H9 (cell line): ENCODE measurements at regions not wholly inside any gene's neighbourhood (a gene's known extent, or its start where the extent isn't known, plus 50 kb on each side); places are given as distances from the start of the nearest gene placed in this dataset.

ENCODE experiments used
- DNase-seq: peaks from one replicate; pipeline ENCODE4 v3.0.0-alpha.2; 2017
- H2AFZ ChIP-seq: one replicate; pipeline ENCODE4 v1.6.1; 2013; ENCODE audit warnings: mild to moderate bottlenecking, low read length, control low read depth, moderate library complexity
- H2AK5ac ChIP-seq: 2 replicates; pipeline ENCODE4 v1.6.1; 2013; ENCODE audit warnings: low read length, control low read depth, mixed read lengths; ENCODE audit not compliant: insufficient read length
- H2BK120ac ChIP-seq: one replicate; pipeline ENCODE4 v1.6.1; 2013; ENCODE audit warnings: low read depth, mild to moderate bottlenecking, low read length, control low read depth, inconsistent platforms; ENCODE audit not compliant: poor library complexity, severe bottlenecking
- H2BK12ac ChIP-seq: 2 replicates; pipeline ENCODE4 v1.6.1; 2013; ENCODE audit warnings: low read length, control low read depth, mixed read lengths, low read depth; ENCODE audit not compliant: insufficient read length
- H2BK15ac ChIP-seq: 2 replicates; pipeline ENCODE4 v1.6.1; 2013; ENCODE audit warnings: low read depth, low read length, control low read depth
- H2BK20ac ChIP-seq: one replicate; pipeline ENCODE4 v1.6.1; 2013; ENCODE audit warnings: low read depth, mild to moderate bottlenecking, low read length, control low read depth, inconsistent platforms; ENCODE audit not compliant: poor library complexity, severe bottlenecking
- H2BK5ac ChIP-seq: 2 replicates; pipeline ENCODE4 v1.6.1; 2013; ENCODE audit warnings: low read length, control low read depth, mixed read lengths; ENCODE audit not compliant: insufficient read length
- H3K14ac ChIP-seq: 2 replicates; pipeline ENCODE4 v1.6.1; 2013; ENCODE audit warnings: low read length, control low read depth; ENCODE audit not compliant: insufficient read depth
- H3K18ac ChIP-seq: 2 replicates; pipeline ENCODE4 v1.6.1; 2013; ENCODE audit warnings: low read depth, mild to moderate bottlenecking, mixed read lengths, low read length, control low read depth; ENCODE audit not compliant: insufficient read length
- H3K23ac ChIP-seq: 2 replicates; pipeline ENCODE4 v1.6.1; 2013; ENCODE audit warnings: low read length, control low read depth, mixed read lengths, low read depth; ENCODE audit not compliant: insufficient read length
- H3K23me2 ChIP-seq: 2 replicates; pipeline ENCODE4 v1.6.1; 2013; ENCODE audit warnings: low read depth, mild to moderate bottlenecking, mixed read lengths, low read length, control low read depth; ENCODE audit not compliant: insufficient read length, poor library complexity, severe bottlenecking
- H3K27ac ChIP-seq: 2 replicates; pipeline ENCODE4 v1.5.1; 2013; ENCODE audit warnings: low read length, control low read depth, mixed read lengths, low read depth; ENCODE audit not compliant: insufficient read length
- H3K27me3 ChIP-seq: 2 replicates; pipeline ENCODE4 v1.6.1; 2013; ENCODE audit warnings: low read length, control low read depth, inconsistent platforms; ENCODE audit not compliant: insufficient read depth
- H3K4ac ChIP-seq: 2 replicates; pipeline ENCODE4 v1.6.1; 2013; ENCODE audit warnings: low read depth, mild to moderate bottlenecking, control low read depth, inconsistent platforms, low read length, moderate library complexity
- H3K4me1 ChIP-seq: 2 replicates; pipeline ENCODE4 v1.6.1; 2013; ENCODE audit warnings: low read length, control low read depth, inconsistent platforms; ENCODE audit not compliant: insufficient read depth
- H3K4me2 ChIP-seq: 2 replicates; pipeline ENCODE4 v1.6.1; 2013; ENCODE audit warnings: low read length, control low read depth, mixed read lengths; ENCODE audit not compliant: insufficient read length, insufficient read depth
- H3K56ac ChIP-seq: 2 replicates; pipeline ENCODE4 v1.6.1; 2013; ENCODE audit warnings: low read depth, mild to moderate bottlenecking, mixed read lengths, low read length, control low read depth; ENCODE audit not compliant: insufficient read length
- H3K79me1 ChIP-seq: 2 replicates; pipeline ENCODE4 v1.6.1; 2013; ENCODE audit warnings: low read depth, mild to moderate bottlenecking, moderate library complexity, low read length, control low read depth, inconsistent platforms; ENCODE audit not compliant: insufficient read depth, poor library complexity, severe bottlenecking
- H3K79me2 ChIP-seq: 2 replicates; pipeline ENCODE4 v1.6.1; 2013; ENCODE audit warnings: low read length, control low read depth, inconsistent platforms; ENCODE audit not compliant: insufficient read depth
- H3K9ac ChIP-seq: 2 replicates; pipeline ENCODE4 v1.6.1; 2013; ENCODE audit warnings: low read length, control low read depth, mixed read lengths; ENCODE audit not compliant: insufficient read length; ENCODE audit errors: extremely low read depth
- H3K9me3 ChIP-seq: one replicate; pipeline ENCODE4 v1.6.1; 2013; ENCODE audit warnings: low read depth, low read length, inconsistent platforms; ENCODE audit not compliant: control insufficient read depth
- H3T11ph ChIP-seq: one replicate; pipeline ENCODE4 v1.6.1; 2013; ENCODE audit warnings: mild to moderate bottlenecking, low read length, control low read depth, inconsistent platforms
- H4K20me1 ChIP-seq: one replicate; pipeline ENCODE4 v1.6.1; 2013; ENCODE audit not compliant: control insufficient read depth, insufficient read length, insufficient read depth
- H4K5ac ChIP-seq: 2 replicates; pipeline ENCODE4 v1.6.1; 2013; ENCODE audit warnings: low read depth, mild to moderate bottlenecking, mixed read lengths, low read length, control low read depth; ENCODE audit not compliant: insufficient read length
- H4K8ac ChIP-seq: replicated peaks from 2 replicates; pipeline ENCODE4 v1.6.1; 2013; ENCODE audit warnings: low read length, control low read depth, mixed read lengths, low read depth; ENCODE audit not compliant: insufficient read length
- H4K91ac ChIP-seq: 2 replicates; pipeline ENCODE4 v1.6.1; 2013; ENCODE audit warnings: low read depth, mild to moderate bottlenecking, moderate library complexity, mixed read lengths, low read length, control low read depth; ENCODE audit not compliant: insufficient read length
- H3K27ac Mint-ChIP-seq, 3 experiments: 2 replicates in 2 of 3; 3 replicates in 1 of 3; pipeline ENCODE4 v1.8.0; 2020 to 2021; ENCODE audit warnings: mixed read lengths in 3 of 3, mild to moderate bottlenecking in 1 of 3, moderate library complexity in 1 of 3
- H3K27me3 Mint-ChIP-seq: 2 replicates; pipeline ENCODE4 v1.8.0; 2021; ENCODE audit warnings: low read depth, mild to moderate bottlenecking, moderate library complexity, mixed read lengths
- H3K36me3 Mint-ChIP-seq, 3 experiments: 2 replicates in 2 of 3; 3 replicates in 1 of 3; pipeline ENCODE4 v1.8.0; 2020 to 2021; ENCODE audit warnings: low read depth in 3 of 3, mixed read lengths in 3 of 3; ENCODE audit not compliant: insufficient read depth in 1 of 3
- H3K4me1 Mint-ChIP-seq, 2 experiments: 2 replicates each; pipeline ENCODE4 v1.8.0; 2020; ENCODE audit warnings: mixed read lengths in 2 of 2
- H3K4me3 Mint-ChIP-seq, 2 experiments: 2 replicates in 1 of 2; 3 replicates in 1 of 2; pipeline ENCODE4 v1.8.0; 2020 to 2021; ENCODE audit warnings: mild to moderate bottlenecking in 2 of 2, mixed read lengths in 2 of 2, moderate library complexity in 1 of 2
- H3K9me3 Mint-ChIP-seq, 2 experiments: 2 replicates in 1 of 2; 3 replicates in 1 of 2; pipeline ENCODE4 v1.8.0; 2020; ENCODE audit warnings: mild to moderate bottlenecking in 2 of 2, mixed read lengths in 2 of 2, moderate library complexity in 1 of 2
- WGBS: extraction: QIAGEN DNeasy Blood & Tissue Kit; methylation state at CpG from one replicate; pipeline ENCODE4 v1.1.7; 2013; ENCODE audit warnings: missing lambda C conversion rate, low lambda C conversion rate, mixed read lengths; ENCODE audit not compliant: insufficient read length; ENCODE audit errors: extremely low coverage; 5-methylcytosine and 5-hydroxymethylcytosine counted together
- TF ChIP-seq, protein P1 (sequence below): fragments of 200-600 bp; sonication (generic); conservative IDR thresholded peaks from 3 replicates; pipeline ENCODE4 v1.8.0; 2021; ENCODE audit warnings: antibody characterized with exemption, mild to moderate bottlenecking

DNA sequence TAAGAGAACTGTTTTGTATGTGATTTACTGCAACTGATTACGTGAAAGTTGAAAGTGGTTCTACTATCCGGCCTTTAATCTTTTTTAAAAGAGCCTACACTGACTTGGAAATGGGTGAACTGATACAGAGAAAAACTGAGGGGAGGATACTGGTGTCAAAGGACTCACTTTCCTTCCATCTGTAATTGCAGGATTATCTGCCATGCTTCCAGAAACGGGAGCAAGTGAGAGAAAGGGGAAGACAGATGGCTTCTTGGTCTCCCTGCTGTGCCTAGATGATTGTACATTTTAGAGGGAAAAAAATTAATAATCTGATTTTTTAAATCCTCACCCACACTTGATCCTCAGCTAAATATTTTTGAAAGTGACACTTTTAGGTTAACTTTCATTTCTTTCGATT is 88.3 kb upstream of the GRID2 start:
- no CpG with 5 or more reads among the region's 4 CpGs for WGBS
- no peaks in the 10 kb centered on the region for H3K4me1 Mint-ChIP-seq
- no peak overlapping the region for H3K27ac Mint-ChIP-seq

More for the DNA sequence above, 88.3 kb upstream of the GRID2 start:
- H3K9me3 ChIP-seq = no peaks in the 10 kb centered on the region
- no peak overlapping the region for H2BK5ac ChIP-seq
- DNase-seq = no peak
- no peak overlapping the region for H3K4ac ChIP-seq
- TF ChIP-seq, protein P1, sequence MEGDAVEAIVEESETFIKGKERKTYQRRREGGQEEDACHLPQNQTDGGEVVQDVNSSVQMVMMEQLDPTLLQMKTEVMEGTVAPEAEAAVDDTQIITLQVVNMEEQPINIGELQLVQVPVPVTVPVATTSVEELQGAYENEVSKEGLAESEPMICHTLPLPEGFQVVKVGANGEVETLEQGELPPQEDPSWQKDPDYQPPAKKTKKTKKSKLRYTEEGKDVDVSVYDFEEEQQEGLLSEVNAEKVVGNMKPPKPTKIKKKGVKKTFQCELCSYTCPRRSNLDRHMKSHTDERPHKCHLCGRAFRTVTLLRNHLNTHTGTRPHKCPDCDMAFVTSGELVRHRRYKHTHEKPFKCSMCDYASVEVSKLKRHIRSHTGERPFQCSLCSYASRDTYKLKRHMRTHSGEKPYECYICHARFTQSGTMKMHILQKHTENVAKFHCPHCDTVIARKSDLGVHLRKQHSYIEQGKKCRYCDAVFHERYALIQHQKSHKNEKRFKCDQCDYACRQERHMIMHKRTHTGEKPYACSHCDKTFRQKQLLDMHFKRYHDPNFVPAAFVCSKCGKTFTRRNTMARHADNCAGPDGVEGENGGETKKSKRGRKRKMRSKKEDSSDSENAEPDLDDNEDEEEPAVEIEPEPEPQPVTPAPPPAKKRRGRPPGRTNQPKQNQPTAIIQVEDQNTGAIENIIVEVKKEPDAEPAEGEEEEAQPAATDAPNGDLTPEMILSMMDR = no peak
- H3K27me3 ChIP-seq = no peaks in the 10 kb centered on the region
- H4K8ac ChIP-seq = no peak overlapping the region
- no peak overlapping the region for H3K9ac ChIP-seq
- no peak overlapping the region for H3T11ph ChIP-seq
- H3K14ac ChIP-seq = no peak overlapping the region
- no peaks in the 10 kb centered on the region for H4K20me1 ChIP-seq
- no peak overlapping the region for H2BK15ac ChIP-seq
- H3K4me1 ChIP-seq = no peaks in the 10 kb centered on the region
- H3K18ac ChIP-seq = no peak overlapping the region
- H3K4me2 ChIP-seq = no peak overlapping the region
- Mint-ChIP-seq H3K36me3 (peaks cover 7 to 9% (median 8%) of the 10 kb centered on the region in 3 experiments; a peak in 6 of 7 replicates), H3K4me3 (no peak overlapping the region), H3K27me3 (peaks cover 29% of the 10 kb centered on the region), H3K9me3 (peaks cover 11 to 37% of the 10 kb centered on the region in 2 experiments; a peak in 4 of 5 replicates)
- no peak overlapping the region for H2BK12ac ChIP-seq
- H3K79me2 ChIP-seq = no peaks in the 10 kb centered on the region
- no peaks in the 10 kb centered on the region for H3K23me2 ChIP-seq
- H2BK120ac ChIP-seq = no peak overlapping the region
- no peak overlapping the region for H3K27ac ChIP-seq
- H2AK5ac ChIP-seq = no peak overlapping the region
- no peak overlapping the region for H2AFZ ChIP-seq
- H4K91ac ChIP-seq = no peak overlapping the region
- no peaks in the 10 kb centered on the region for H3K79me1 ChIP-seq
- H3K23ac ChIP-seq = no peak overlapping the region
- H2BK20ac ChIP-seq = no peak overlapping the region
- H4K5ac ChIP-seq = no peak overlapping the region
- H3K56ac ChIP-seq = no peak overlapping the region
